Heart left ventricle (tissue), 16 donors: ENCODE measurements at regions not wholly inside any gene's neighbourhood (a gene's known extent, or its start where the extent isn't known, plus 50 kb on each side); places are given as distances from the start of the nearest gene placed in this dataset.
A peak's percentile ranks its signal among the peaks of the same experiment; 100 is the strongest.

ENCODE experiments used
- ATAC-seq, 4 donors: fragments of 200-7000 bp; cut with Tn5 transposase; one replicate each; pipeline ENCODE4 v1.9.1; 2020 to 2022; ENCODE audit warnings: moderate library complexity in 4 of 4, mild to moderate bottlenecking in 3 of 4, moderate number of reproducible peaks in 1 of 4
- DNase-seq, 5 donors: peaks; one replicate each; pipeline ENCODE4 v3.0.0-alpha.2; 2020
- H3K27ac ChIP-seq, 12 donors: fragments of 200-600 bp; sonication (generic) in 4 of 12; one replicate each; pipeline versions ENCODE4 v1.5.0 to v1.8.0; 2016 to 2022; ENCODE audit warnings: mild to moderate bottlenecking in 2 of 12
- H3K27me3 ChIP-seq, 9 donors: fragments of 200-600 bp; sonication (generic) in 2 of 9; one replicate each; pipeline versions ENCODE4 v1.5.1 to v1.8.0; 2016 to 2022; ENCODE audit warnings: mild to moderate bottlenecking in 3 of 9
- H3K36me3 ChIP-seq, 9 donors: fragments of 200-600 bp; sonication (generic) in 2 of 9; one replicate each; pipeline versions ENCODE4 v1.5.0 to v1.8.0; 2018 to 2022; ENCODE audit warnings: mild to moderate bottlenecking in 2 of 9
- H3K4me1 ChIP-seq, 12 donors: fragments of 200-600 bp; sonication (generic) in 4 of 12; one replicate each; pipeline versions ENCODE4 v1.5.0 to v1.8.0; 2016 to 2022; ENCODE audit warnings: mild to moderate bottlenecking in 3 of 12
- H3K4me3 ChIP-seq, 12 donors: fragments of 200-600 bp; sonication (generic) in 4 of 12; one replicate each; pipeline versions ENCODE4 v1.5.0 to v1.8.0; 2017 to 2022; ENCODE audit warnings: mild to moderate bottlenecking in 9 of 12, moderate library complexity in 4 of 12
- H3K9me3 ChIP-seq, 12 donors: fragments of 200-600 bp; sonication (generic) in 4 of 12; one replicate each; pipeline versions ENCODE4 v1.5.0 to v1.8.0; 2016 to 2022; ENCODE audit warnings: mild to moderate bottlenecking in 1 of 12
- POLR2A ChIP-seq, 2 donors: fragments of 450-650 bp; IDR thresholded peaks; one replicate each; pipeline ENCODE4 v1.6.1; 2017; ENCODE audit warnings: antibody characterized with exemption in 2 of 2, mild to moderate bottlenecking in 2 of 2, moderate library complexity in 2 of 2
- WGBS, 4 donors: extraction: QIAGEN DNeasy Blood & Tissue Kit in 2 of 4; methylation state at CpG; one replicate each; pipeline versions ENCODE4 v1.1.5 to v1.1.7; 2013 to 2018; 5-methylcytosine and 5-hydroxymethylcytosine counted together
- intact Hi-C, 10 donors: fragments of 100-400 bp; cut with DNase I; formaldehyde crosslinking; loops; one replicate each; pipeline versions ENCODE4 v1.11.1 to v1.14.2; 2022
- TF ChIP-seq, protein P1 (sequence below), 12 donors: fragments of 200-600 bp; sonication (generic) in 4 of 12; IDR thresholded peaks; one replicate each; pipeline versions ENCODE4 v1.5.0 to v1.8.0; 2018 to 2022; ENCODE audit warnings: antibody characterized with exemption in 12 of 12, mild to moderate bottlenecking in 5 of 12
- donor health status: ischemic (EF 13 %, LVEDD 7.1; RV severe dilation, severe dysfunction).
- donor health status: healthy with polysubstance abuse.
- donor health status: DM: no; HTN: yes; CAD: no.
- donor health status: DM: no; HTN: no; CAD: no.
- donor health status: ischemic (EF 25% LVEDD 6.9; RV normal size, moderate dysfunction).
- donor health status: ischemic (EF 25% LVEDD 5.7; RV mildly dilated, moderate dysfunction).
- donor health status: healthy.
- donor health status: DM: yes; HTN: yes; CAD: no.
- donor health status: ischemic (EF 35%, LVEDD 5.7; RV mildly dilated, moderate dysfunction).
- donor health status: nonischemic (EF 11% LVEDD 7.7; RV severe dilation, severe dysfunction).
- donor health status: DM: yes; HTN: yes; CAD: no.
- donor health status: PGD.
- donor health status: ischemic (EF 29% LVEDD 5.4; RV normal size, mild dysfunction).
- donor health status: nonischemic (EF 23%, LVEDD 6.1; RV moderate dilation, normal function).

DNA sequence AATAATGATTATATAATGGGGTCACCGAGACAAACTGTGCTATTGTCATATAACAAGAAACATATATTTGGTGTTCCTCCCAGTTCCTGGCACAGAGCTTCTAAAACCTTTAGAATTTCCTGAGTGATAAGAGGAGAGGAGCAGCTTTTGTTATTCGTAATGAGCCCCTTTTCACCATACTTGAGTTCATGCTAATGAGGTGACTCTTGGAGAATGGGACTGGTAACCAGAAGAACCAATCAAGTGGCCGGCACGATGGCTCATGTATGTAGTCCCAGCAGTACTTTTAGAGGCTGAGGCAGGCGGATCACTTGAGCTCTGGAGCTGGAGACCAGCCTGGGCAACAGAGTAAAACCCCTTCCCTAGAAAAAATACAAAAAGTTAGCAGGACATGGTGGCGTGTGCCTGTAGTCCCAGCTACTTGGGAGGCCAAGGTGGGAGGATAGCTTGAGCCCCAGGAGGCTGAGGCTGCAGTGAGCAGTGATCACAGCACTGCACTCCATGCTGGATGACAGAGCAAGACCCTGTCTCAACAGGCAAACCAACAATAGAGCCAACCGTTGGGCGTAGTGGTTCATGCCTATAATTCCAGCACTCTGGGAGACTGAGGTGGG, 62.7 kb upstream of the FTH1 start:
- H3K4me1 ChIP-seq: peaks cover 0 to 22% (median 3%) of the 10 kb centered on the region in 12 donors
- intact Hi-C loops: no loop called here
- peaks cover 0 to 12% (median 0%) of the 10 kb centered on the region in 12 donors for H3K9me3 ChIP-seq
- H3K4me3 ChIP-seq: no peak overlapping the region
- 80 to 85% (median 82%) methylated on average over 8 of the region's 8 CpGs for WGBS, 4 donors
- no peak for ATAC-seq
- H3K36me3 ChIP-seq: no peaks in the 10 kb centered on the region
- no peak for DNase-seq
- H3K27ac ChIP-seq: no peak overlapping the region
- no peaks in the 10 kb centered on the region for H3K27me3 ChIP-seq
- TF ChIP-seq, protein P1, sequence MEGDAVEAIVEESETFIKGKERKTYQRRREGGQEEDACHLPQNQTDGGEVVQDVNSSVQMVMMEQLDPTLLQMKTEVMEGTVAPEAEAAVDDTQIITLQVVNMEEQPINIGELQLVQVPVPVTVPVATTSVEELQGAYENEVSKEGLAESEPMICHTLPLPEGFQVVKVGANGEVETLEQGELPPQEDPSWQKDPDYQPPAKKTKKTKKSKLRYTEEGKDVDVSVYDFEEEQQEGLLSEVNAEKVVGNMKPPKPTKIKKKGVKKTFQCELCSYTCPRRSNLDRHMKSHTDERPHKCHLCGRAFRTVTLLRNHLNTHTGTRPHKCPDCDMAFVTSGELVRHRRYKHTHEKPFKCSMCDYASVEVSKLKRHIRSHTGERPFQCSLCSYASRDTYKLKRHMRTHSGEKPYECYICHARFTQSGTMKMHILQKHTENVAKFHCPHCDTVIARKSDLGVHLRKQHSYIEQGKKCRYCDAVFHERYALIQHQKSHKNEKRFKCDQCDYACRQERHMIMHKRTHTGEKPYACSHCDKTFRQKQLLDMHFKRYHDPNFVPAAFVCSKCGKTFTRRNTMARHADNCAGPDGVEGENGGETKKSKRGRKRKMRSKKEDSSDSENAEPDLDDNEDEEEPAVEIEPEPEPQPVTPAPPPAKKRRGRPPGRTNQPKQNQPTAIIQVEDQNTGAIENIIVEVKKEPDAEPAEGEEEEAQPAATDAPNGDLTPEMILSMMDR (IDR thresholded peaks at IDR 0.05): no peak
- TF ChIP-seq POLR2A (IDR thresholded peaks at IDR 0.05): no peak

DNA sequence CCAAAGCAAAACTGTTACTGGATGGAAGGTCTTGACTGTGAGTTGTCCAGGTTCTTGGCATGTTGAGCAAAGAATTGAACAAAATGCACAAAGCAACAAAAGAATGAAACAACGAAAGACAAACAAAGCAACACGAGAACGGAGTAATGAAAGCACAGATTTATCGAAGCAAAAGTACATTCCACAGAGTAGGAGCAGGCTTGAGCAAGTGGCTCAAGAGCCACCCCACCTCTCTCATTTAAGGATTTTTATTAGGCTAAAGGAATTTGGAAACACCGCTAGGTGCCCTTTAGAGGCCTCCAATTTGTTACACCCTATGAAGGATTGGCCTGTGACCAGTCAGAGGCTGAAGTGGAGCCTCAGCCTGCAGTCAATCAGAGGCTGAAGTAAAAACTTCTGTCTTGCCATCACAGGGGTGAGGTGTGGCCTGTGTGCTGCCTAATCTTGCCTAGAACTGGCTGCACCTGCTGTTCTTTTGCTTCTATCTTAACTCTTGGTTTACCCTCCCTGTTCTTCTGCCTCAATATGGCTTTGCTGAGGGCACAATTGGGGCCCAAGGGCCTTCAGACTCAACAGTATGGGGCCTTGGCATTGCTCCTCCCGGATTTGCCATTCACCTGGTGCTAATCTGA, 59.4 kb upstream of the FTH1 start:
- Histone ChIP-seq H3K4me1 (peaks cover 0 to 25% (median 7%) of the 10 kb centered on the region in 12 donors), H3K36me3 (no peaks in the 10 kb centered on the region), H3K27me3 (no peaks in the 10 kb centered on the region), H3K9me3 (peaks cover 0 to 7% (median 0%) of the 10 kb centered on the region in 12 donors), H3K4me3 (no peak overlapping the region), H3K27ac (peak overlapping the region in 2 of 12 donors; percentile 81 to 89)
- DNase-seq (no peak), ATAC-seq (no peak)
- 91 to 96% (median 94%) methylated on average over 6 of the region's 6 CpGs for WGBS, 4 donors
- no peak for TF ChIP-seq POLR2A (IDR thresholded peaks at IDR 0.05)
- TF ChIP-seq, protein P1 (IDR thresholded peaks at IDR 0.05): no peak
- intact Hi-C loops: loop anchor here in 3 of 10 donors (5.0 to 10.0 kb wide), 2 partner anchors 52 to 55 kb away; no protein-coding TSS in a partner anchor

GRCh38 chr11:62025487-62026105, 58.2 kb upstream of the FTH1 start:
- DNase-seq (peak; percentile 54 to 77 (median 70)), ATAC-seq (peak; percentile 92 to 97 (median 96))
- Histone ChIP-seq H3K4me3 (peak overlapping the region in 9 of 12 donors; percentile 1 to 39 (median 16)), H3K36me3 (no peaks in the 10 kb centered on the region), H3K4me1 (peaks cover 0 to 25% (median 7%) of the 10 kb centered on the region in 12 donors), H3K27ac (peak overlapping the region; percentile 1 to 89 (median 69)), H3K27me3 (no peaks in the 10 kb centered on the region), H3K9me3 (peaks cover 0 to 18% (median 7%) of the 10 kb centered on the region in 12 donors)
- WGBS, 4 donors: 20 to 29% (median 21%) methylated on average over 13 of the region's 13 CpGs
- TF ChIP-seq POLR2A (IDR thresholded peaks at IDR 0.05): no peak
- TF ChIP-seq, protein P1 (IDR thresholded peaks at IDR 0.05): no peak
- intact Hi-C loops: loop anchor here in 5 of 10 donors (1.0 to 10.0 kb wide), 4 partner anchors 51 to 58 kb away; partner anchors contain the start of gene FTH1 (in 1 of the 5)
